Psoas muscle (tissue), 7 donors: ENCODE measurements at regions not wholly inside any gene's neighbourhood (a gene's known extent, or its start where the extent isn't known, plus 50 kb on each side); places are given as distances from the start of the nearest gene placed in this dataset.

Experiments
- ATAC-seq, 4 donors: fragments of 200-7000 bp; cut with Tn5 transposase; one replicate each; pipeline ENCODE4 v1.9.1; 2020; ENCODE audit warnings: moderate library complexity in 3 of 4, mild to moderate bottlenecking in 2 of 4
- DNase-seq, 2 donors: peaks; one replicate each; pipeline ENCODE4 v3.0.0-alpha.2; 2020
- H3K27ac ChIP-seq: fragments of 200-600 bp; one replicate; pipeline ENCODE4 v1.8.0; 2022
- H3K27me3 ChIP-seq, 3 donors: fragments of 200-600 bp in 1 of 3; one replicate each; pipeline versions ENCODE4 v1.6.1 to v1.8.0; 2013 to 2022; ENCODE audit warnings: low read length in 2 of 3, mild to moderate bottlenecking in 2 of 3, moderate library complexity in 1 of 3; ENCODE audit not compliant: insufficient read depth in 3 of 3
- H3K36me3 ChIP-seq, 2 donors: fragments of 200-600 bp in 1 of 2; one replicate each; pipeline versions ENCODE4 v1.6.1 to v1.8.0; 2013 to 2022; ENCODE audit warnings: low read depth in 1 of 2, mild to moderate bottlenecking in 1 of 2, moderate library complexity in 1 of 2; ENCODE audit not compliant: insufficient read depth in 1 of 2
- H3K4me1 ChIP-seq: fragments of 200-600 bp; one replicate; pipeline ENCODE4 v1.8.0; 2022
- H3K4me3 ChIP-seq: fragments of 200-600 bp; one replicate; pipeline ENCODE4 v1.8.0; 2022; ENCODE audit warnings: mild to moderate bottlenecking
- H3K9me3 ChIP-seq: fragments of 200-600 bp; one replicate; pipeline ENCODE4 v1.8.0; 2022
- WGBS, 3 donors: extraction: QIAGEN DNeasy Blood & Tissue Kit; methylation state at CpG; one replicate each; pipeline versions ENCODE4 v1.1.6 to v1.1.7; 2013; 5-methylcytosine and 5-hydroxymethylcytosine counted together
- intact Hi-C, 2 donors: fragments of 100-400 bp; cut with DNase I; formaldehyde crosslinking; loops; one replicate each; pipeline versions ENCODE4 v1.11.0 to v1.14.2; 2022
- TF ChIP-seq, protein P1 (sequence below): fragments of 200-600 bp; IDR thresholded peaks from one replicate; pipeline ENCODE4 v1.8.0; 2022; ENCODE audit warnings: antibody characterized with exemption
- donor health status: healthy with polysubstance abuse.
- donor health status: DM: no; HTN: no; CAD: no; lungs with moderate emphysema.
- donor health status: Bipolar disorder and iron deficiency.
- donor health status: healthy.
- donor health status: DM: yes; HTN: yes; CAD: no.
- donor health status: DM: no; HTN: no; CAD: no.
- donor health status: DM: yes; HTN: yes; CAD: no.

DNA sequence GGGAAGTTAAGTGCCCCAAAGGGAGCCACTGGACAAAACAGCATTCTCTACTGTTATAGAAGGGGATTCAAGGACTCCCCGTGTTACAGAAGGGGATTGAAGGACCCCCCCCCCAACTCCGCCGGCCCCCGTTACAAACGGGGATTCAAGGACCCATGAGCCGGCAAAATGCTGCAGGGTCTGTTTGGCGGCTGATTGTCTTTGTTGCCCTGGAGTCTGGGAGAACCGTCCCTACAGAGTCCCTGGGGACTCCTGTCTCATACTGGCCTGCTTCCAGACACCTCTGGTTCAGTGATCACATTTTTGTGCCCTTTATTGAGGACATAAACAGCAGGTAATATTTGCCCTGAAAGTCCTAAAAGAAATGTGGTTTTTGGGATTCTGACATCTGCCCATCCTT, 96.4 kb downstream of the SYF2 start:
- Histone ChIP-seq H3K36me3 (no peaks in the 10 kb centered on the region), H3K9me3 (no peaks in the 10 kb centered on the region), H3K27me3 (peaks cover 0 to 25% (median 1%) of the 10 kb centered on the region in 3 donors), H3K4me3 (no peak overlapping the region), H3K27ac (no peak overlapping the region), H3K4me1 (no peaks in the 10 kb centered on the region)
- ATAC-seq, result no peak
- WGBS, 3 donors, result 62 to 68% (median 66%) methylated on average over 8 of the region's 8 CpGs
- no peak for DNase-seq
- intact Hi-C loops, result no loop called here
- TF ChIP-seq, protein P1, sequence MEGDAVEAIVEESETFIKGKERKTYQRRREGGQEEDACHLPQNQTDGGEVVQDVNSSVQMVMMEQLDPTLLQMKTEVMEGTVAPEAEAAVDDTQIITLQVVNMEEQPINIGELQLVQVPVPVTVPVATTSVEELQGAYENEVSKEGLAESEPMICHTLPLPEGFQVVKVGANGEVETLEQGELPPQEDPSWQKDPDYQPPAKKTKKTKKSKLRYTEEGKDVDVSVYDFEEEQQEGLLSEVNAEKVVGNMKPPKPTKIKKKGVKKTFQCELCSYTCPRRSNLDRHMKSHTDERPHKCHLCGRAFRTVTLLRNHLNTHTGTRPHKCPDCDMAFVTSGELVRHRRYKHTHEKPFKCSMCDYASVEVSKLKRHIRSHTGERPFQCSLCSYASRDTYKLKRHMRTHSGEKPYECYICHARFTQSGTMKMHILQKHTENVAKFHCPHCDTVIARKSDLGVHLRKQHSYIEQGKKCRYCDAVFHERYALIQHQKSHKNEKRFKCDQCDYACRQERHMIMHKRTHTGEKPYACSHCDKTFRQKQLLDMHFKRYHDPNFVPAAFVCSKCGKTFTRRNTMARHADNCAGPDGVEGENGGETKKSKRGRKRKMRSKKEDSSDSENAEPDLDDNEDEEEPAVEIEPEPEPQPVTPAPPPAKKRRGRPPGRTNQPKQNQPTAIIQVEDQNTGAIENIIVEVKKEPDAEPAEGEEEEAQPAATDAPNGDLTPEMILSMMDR, result no peak

DNA sequence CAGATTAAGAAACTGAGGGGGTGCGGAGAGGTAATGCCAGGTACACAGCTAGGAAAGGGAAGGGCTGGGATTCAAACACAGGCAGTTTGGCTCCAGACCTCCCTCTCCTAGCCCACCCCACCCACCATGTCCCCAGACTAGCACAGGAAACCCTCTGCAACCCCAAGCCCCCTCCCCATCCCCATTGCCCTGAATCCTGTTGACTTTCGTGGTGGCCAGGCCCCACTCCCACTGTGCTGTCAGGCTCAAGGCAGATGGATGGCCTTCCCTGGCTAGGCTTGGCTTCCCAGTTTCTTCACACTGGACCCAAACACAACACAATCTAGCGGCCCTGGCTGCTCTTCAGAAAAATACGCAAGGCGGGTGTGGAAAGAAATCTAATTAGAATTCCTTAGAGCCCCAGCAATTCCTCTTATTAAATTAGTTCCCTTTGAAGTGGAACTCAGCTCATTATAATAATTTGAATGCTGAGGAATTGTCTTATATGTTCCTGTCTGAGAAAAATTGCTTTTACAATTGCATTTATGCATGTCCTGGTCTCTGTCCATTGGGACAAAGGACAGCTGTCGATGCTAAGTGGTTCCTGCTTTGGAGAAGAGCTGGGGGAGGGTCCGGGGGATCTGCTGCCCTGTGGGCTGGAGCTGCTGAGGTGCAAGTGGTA, 97.4 kb downstream of the SYF2 start:
- ATAC-seq (no peak), DNase-seq (no peak)
- H3K4me1 ChIP-seq, result no peaks in the 10 kb centered on the region
- WGBS, 3 donors, result 69 to 71% (median 69%) methylated on average over 7 of the region's 7 CpGs
- H3K4me3 ChIP-seq, result no peak overlapping the region
- no peaks in the 10 kb centered on the region for H3K9me3 ChIP-seq
- TF ChIP-seq, protein P1, result no peak
- no peaks in the 10 kb centered on the region for H3K36me3 ChIP-seq
- peaks cover 0 to 17% (median 3%) of the 10 kb centered on the region in 3 donors for H3K27me3 ChIP-seq
- intact Hi-C loops, result no loop called here
- no peak overlapping the region for H3K27ac ChIP-seq

DNA sequence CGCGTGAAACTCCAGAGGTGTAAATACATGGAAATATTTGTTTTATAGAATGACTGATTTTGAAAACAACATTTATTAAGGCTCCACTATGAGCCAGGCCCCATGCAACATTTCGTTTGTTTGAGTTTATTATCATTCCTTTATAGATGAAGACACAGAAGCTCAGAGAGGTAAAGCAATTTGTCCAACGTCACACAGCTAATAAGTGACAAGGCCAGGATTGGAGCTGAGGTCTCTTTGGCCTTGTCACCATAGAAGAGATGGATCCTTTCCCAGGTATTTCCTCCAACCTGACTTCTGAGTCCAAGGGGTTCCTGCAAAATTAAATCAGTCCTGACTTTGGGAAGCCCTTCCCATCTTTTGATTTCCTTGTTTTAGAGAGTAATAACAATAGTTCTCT, 98.0 kb downstream of the SYF2 start:
- ATAC-seq (no peak), DNase-seq (no peak)
- no peaks in the 10 kb centered on the region for H3K4me1 ChIP-seq
- peaks cover 0 to 12% (median 2%) of the 10 kb centered on the region in 3 donors for H3K27me3 ChIP-seq
- no peaks in the 10 kb centered on the region for H3K36me3 ChIP-seq
- no peaks in the 10 kb centered on the region for H3K9me3 ChIP-seq
- WGBS, 3 donors, result 88 to 91% (median 90%) methylated on average over 4 of the region's 4 CpGs
- intact Hi-C loops, result no loop called here
- no peak overlapping the region for H3K27ac ChIP-seq
- TF ChIP-seq, protein P1, result no peak
- no peak overlapping the region for H3K4me3 ChIP-seq

DNA sequence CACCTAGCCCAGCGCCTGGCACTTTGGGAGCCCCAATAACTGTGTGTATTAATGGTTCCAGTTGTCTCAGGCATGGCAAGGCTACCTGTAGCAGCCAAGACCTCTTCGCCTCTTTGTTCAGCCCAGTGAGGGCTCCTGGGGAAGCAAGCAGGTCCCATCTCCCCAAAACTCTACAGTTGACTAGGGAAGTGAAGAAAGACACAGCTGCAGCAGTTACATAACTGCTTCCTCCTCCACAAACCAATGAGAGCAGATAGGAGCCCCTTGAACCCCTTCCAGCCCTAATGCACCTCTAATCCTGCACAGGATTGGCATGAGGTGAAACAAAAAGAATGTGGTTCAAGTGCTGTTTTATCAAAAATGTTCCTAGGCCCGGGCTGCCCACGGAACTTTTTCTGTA, 100.5 kb downstream of the SYF2 start:
- TF ChIP-seq, protein P1, result no peak
- H3K36me3 ChIP-seq, result no peaks in the 10 kb centered on the region
- H3K27ac ChIP-seq, result no peak overlapping the region
- ATAC-seq, result no peak
- H3K4me3 ChIP-seq, result no peak overlapping the region
- H3K9me3 ChIP-seq, result no peaks in the 10 kb centered on the region
- intact Hi-C loops, result no loop called here
- H3K27me3 ChIP-seq, result peaks cover 0 to 2% (median 0%) of the 10 kb centered on the region in 3 donors
- no peaks in the 10 kb centered on the region for H3K4me1 ChIP-seq
- no peak for DNase-seq
- WGBS, 3 donors, result 76 to 79% (median 76%) methylated on average over 4 of the region's 4 CpGs

DNA sequence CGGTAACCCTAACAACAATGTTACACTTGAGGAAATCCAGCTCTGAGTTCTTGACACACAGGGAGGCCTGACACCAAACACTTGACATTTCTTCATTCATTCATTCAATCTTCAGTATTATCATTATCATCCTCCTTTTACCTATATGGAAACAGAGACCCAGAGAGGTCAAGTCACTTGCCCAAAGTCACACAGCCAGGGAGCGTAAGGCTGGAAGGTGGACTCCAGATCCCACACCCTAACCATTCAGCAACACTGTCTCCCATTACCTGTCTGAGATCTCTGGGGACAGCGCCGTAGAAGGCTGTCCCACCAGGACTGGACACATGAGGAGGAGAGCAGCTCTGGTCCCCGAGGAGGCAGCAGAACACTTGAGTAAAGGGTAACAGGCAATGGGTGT, 101.4 kb downstream of the SYF2 start:
- peaks cover 0 to 2% (median 0%) of the 10 kb centered on the region in 3 donors for H3K27me3 ChIP-seq
- no peaks in the 10 kb centered on the region for H3K4me1 ChIP-seq
- 82 to 92% (median 84%) methylated on average over 5 of the region's 5 CpGs for WGBS, 3 donors
- no peak overlapping the region for H3K4me3 ChIP-seq
- ATAC-seq (no peak), DNase-seq (no peak)
- H3K9me3 ChIP-seq, result no peaks in the 10 kb centered on the region
- no peaks in the 10 kb centered on the region for H3K36me3 ChIP-seq
- intact Hi-C loops, result no loop called here
- TF ChIP-seq, protein P1, result no peak
- H3K27ac ChIP-seq, result no peak overlapping the region
